Calu3 (cell line): ENCODE measurements at regions not wholly inside any gene's neighbourhood (a gene's known extent, or its start where the extent isn't known, plus 50 kb on each side); places are given as distances from the start of the nearest gene placed in this dataset.

Experiments
- BruUV-seq: library from RNA; stranded (reverse); fragments of 400-500 nt; replicated peaks from 2 replicates; lab custom pipeline; 2021; lab: Mats Ljungman, UMichigan
- CTCF ChIA-PET: fragments of 300-600 bp; sonication (Branson Sonifier 250); formaldehyde crosslinking; loops from one replicate; lab custom pipeline; 2022; ENCODE audit warnings: antibody characterized with exemption; lab: Charles Lee
- DNase-seq: peaks from one replicate; pipeline ENCODE4 v3.0.0; 2022
- H3K27ac Mint-ChIP-seq: one replicate; pipeline ENCODE4 v1.8.0; 2022; ENCODE audit warnings: mixed read lengths; ENCODE audit not compliant: unreplicated experiment
- H3K27me3 Mint-ChIP-seq: one replicate; pipeline ENCODE4 v1.8.0; 2022; ENCODE audit warnings: mixed read lengths; ENCODE audit not compliant: unreplicated experiment
- H3K36me3 Mint-ChIP-seq: one replicate; pipeline ENCODE4 v1.8.0; 2022; ENCODE audit warnings: mild to moderate bottlenecking, moderate library complexity, mixed read lengths; ENCODE audit not compliant: insufficient read depth, unreplicated experiment
- H3K4me1 Mint-ChIP-seq: one replicate; pipeline ENCODE4 v1.8.0; 2022; ENCODE audit warnings: mild to moderate bottlenecking, low read depth, mixed read lengths; ENCODE audit not compliant: unreplicated experiment
- H3K4me3 Mint-ChIP-seq: one replicate; pipeline ENCODE4 v1.8.0; 2022; ENCODE audit warnings: mild to moderate bottlenecking, low read depth, moderate library complexity, mixed read lengths; ENCODE audit not compliant: unreplicated experiment
- H3K9me3 Mint-ChIP-seq: one replicate; pipeline ENCODE4 v1.8.0; 2022; ENCODE audit warnings: low read depth, mixed read lengths; ENCODE audit not compliant: unreplicated experiment
- CTCF ChIP-seq: fragments of 200-600 bp; IDR thresholded peaks from one replicate; pipeline ENCODE4 v1.8.0; 2022; ENCODE audit warnings: antibody characterized with exemption; ENCODE audit not compliant: unreplicated experiment
- intact Hi-C: fragments of 100-400 bp; cut with micrococcal nuclease; formaldehyde crosslinking; loops from one replicate; pipeline ENCODE4 v1.10.0; 2022; ENCODE audit not compliant: unreplicated experiment

GRCh38 chr13:82898586-82898985, 983.7 kb downstream of the SLITRK1 start:
- Mint-ChIP-seq H3K27me3 (no peaks in the 10 kb centered on the region), H3K9me3 (no peaks in the 10 kb centered on the region), H3K27ac (no peak overlapping the region), H3K4me3 (peak overlapping the region; percentile 37), H3K4me1 (peaks cover 13% of the 10 kb centered on the region), H3K36me3 (no peaks in the 10 kb centered on the region)
- no TSS peak for BruUV-seq
- CTCF ChIA-PET: no interaction called here
- TF ChIP-seq CTCF: no peak
- intact Hi-C loops: no loop called here
- peak; percentile 4 for DNase-seq

- Mint-ChIP-seq H3K27ac (no peak overlapping the region), H3K9me3 (no peaks in the 10 kb centered on the region), H3K4me3 (no peak overlapping the region), H3K36me3 (no peaks in the 10 kb centered on the region), H3K4me1 (no peaks in the 10 kb centered on the region), H3K27me3 (no peaks in the 10 kb centered on the region)
- no peak for DNase-seq
- CTCF ChIA-PET: no interaction called here
- TF ChIP-seq CTCF: no peak
- BruUV-seq: no TSS peak
- intact Hi-C loops: no loop called here
These were observed 1002.4 kb downstream of the SLITRK1 start for GRCh38 chr13:82879921-82880320.

GRCh38 chr13:82878536-82878935, 1003.7 kb downstream of the SLITRK1 start:
- intact Hi-C loops: no loop called here
- BruUV-seq: no TSS peak
- Mint-ChIP-seq H3K4me1 (no peaks in the 10 kb centered on the region), H3K27ac (no peak overlapping the region), H3K4me3 (no peak overlapping the region), H3K27me3 (no peaks in the 10 kb centered on the region), H3K9me3 (no peaks in the 10 kb centered on the region), H3K36me3 (no peaks in the 10 kb centered on the region)
- no peak for TF ChIP-seq CTCF
- CTCF ChIA-PET: no interaction called here
- DNase-seq: no peak

- no peak for DNase-seq
- no peaks in the 10 kb centered on the region for H3K36me3 Mint-ChIP-seq
- no peaks in the 10 kb centered on the region for H3K27me3 Mint-ChIP-seq
- TF ChIP-seq CTCF: no peak
- no TSS peak for BruUV-seq
- H3K4me1 Mint-ChIP-seq: no peaks in the 10 kb centered on the region
- intact Hi-C loops: no loop called here
- H3K27ac Mint-ChIP-seq: no peak overlapping the region
- H3K4me3 Mint-ChIP-seq: no peak overlapping the region
- no peaks in the 10 kb centered on the region for H3K9me3 Mint-ChIP-seq
- CTCF ChIA-PET: no interaction called here
These were observed 1015.0 kb downstream of the SLITRK1 start for GRCh38 chr13:82867284-82867683.

- no peaks in the 10 kb centered on the region for H3K9me3 Mint-ChIP-seq
- no peak for TF ChIP-seq CTCF
- BruUV-seq: no TSS peak
- CTCF ChIA-PET: no interaction called here
- H3K4me3 Mint-ChIP-seq: no peak overlapping the region
- intact Hi-C loops: no loop called here
- no peak for DNase-seq
- H3K27me3 Mint-ChIP-seq: no peaks in the 10 kb centered on the region
- H3K36me3 Mint-ChIP-seq: no peaks in the 10 kb centered on the region
- H3K4me1 Mint-ChIP-seq: no peaks in the 10 kb centered on the region
- no peak overlapping the region for H3K27ac Mint-ChIP-seq
These were observed 1031.6 kb downstream of the SLITRK1 start for GRCh38 chr13:82850644-82851043.
